ENCODE measurements at regions not wholly inside any gene's neighbourhood (a gene's known extent, or its start where the extent isn't known, plus 50 kb on each side); places are given as distances from the start of the nearest gene placed in this dataset.

- no peak for TF ChIP-seq EP300 (IDR thresholded peaks at IDR 0.05)
- no peak for TF ChIP-seq CTCF (IDR thresholded peaks at IDR 0.05)
- TF ChIP-seq POLR2AphosphoS5 (IDR thresholded peaks at IDR 0.05), result no peak
- TF ChIP-seq POLR2A (IDR thresholded peaks at IDR 0.05), result no peak
These were observed 286.2 kb downstream of the GASK1B start for GRCh38 chr4:157886645-157887044.

Data from upper lobe of left lung (tissue), 4 donors.